HEK293 (cell line): ENCODE measurements at regions not wholly inside any gene's neighbourhood (a gene's known extent, or its start where the extent isn't known, plus 50 kb on each side); places are given as distances from the start of the nearest gene placed in this dataset.

Experiments
- CTCF ChIA-PET: fragments of 350-600 bp; formaldehyde crosslinking; extraction: SDS; loops from one replicate; lab custom pipeline; 2021; ENCODE audit warnings: antibody characterized with exemption; lab: Yijun Ruan, JAX
- POLR2A ChIA-PET: fragments of 300-600 bp; formaldehyde crosslinking; extraction: SDS; loops from one replicate; lab custom pipeline; 2020; ENCODE audit warnings: antibody characterized with exemption, inconsistent platforms; lab: Yijun Ruan, JAX
- H3K27ac ChIP-seq: fragments of 200-500 bp; sonication (Bioruptor generic); 2 replicates; pipeline ENCODE4 v1.5.1; 2014; ENCODE audit warnings: low read depth, low read length, control low read depth, inconsistent platforms; ENCODE audit errors: extremely low read depth
- H3K36me3 ChIP-seq, 2 experiments: fragments of 200-500 bp in 1 of 2; sonication (Bioruptor generic) in 1 of 2; 1 replicate in 1 of 2; 2 replicates in 1 of 2; pipeline ENCODE4 v1.5.1; 2014 to 2017; ENCODE audit warnings: inconsistent platforms in 2 of 2, low read length in 2 of 2; ENCODE audit not compliant: control insufficient read depth in 2 of 2, insufficient read depth in 1 of 2
- H3K4me1 ChIP-seq: fragments of 200-500 bp; sonication (Bioruptor generic); 2 replicates; pipeline ENCODE4 v1.5.1; 2014; ENCODE audit warnings: mild to moderate bottlenecking, low read length, inconsistent platforms; ENCODE audit not compliant: control insufficient read depth, insufficient read depth
- H3K4me3 ChIP-seq: 2 replicates; pipeline ENCODE4 v1.5.1; 2011; ENCODE audit warnings: low read depth, mild to moderate bottlenecking, control low read depth, low read length, moderate library complexity
- H3K9me3 ChIP-seq: fragments of 200-500 bp; sonication (Bioruptor generic); 2 replicates; pipeline ENCODE4 v1.5.1; 2014; ENCODE audit warnings: low read depth, low read length, inconsistent platforms; ENCODE audit not compliant: control insufficient read depth, insufficient read depth
- EGR2 ChIP-seq: fragments of 450-650 bp; formaldehyde crosslinking; IDR thresholded peaks from 2 replicates; pipeline ENCODE4 v1.5.1; 2016; ENCODE audit warnings: low read depth, missing biosample characterization, missing genetic modification characterization
- GFI1B ChIP-seq: fragments of 450-650 bp; formaldehyde crosslinking; IDR thresholded peaks from 2 replicates; pipeline ENCODE4 v1.5.1; 2016; ENCODE audit warnings: missing biosample characterization, missing genetic modification characterization
- GLI4 ChIP-seq: fragments of 450-650 bp; formaldehyde crosslinking; IDR thresholded peaks from 2 replicates; pipeline ENCODE4 v1.5.1; 2016; ENCODE audit warnings: missing biosample characterization, missing genetic modification characterization
- HOXA7 ChIP-seq: sonication (generic); formaldehyde crosslinking; IDR thresholded peaks from 2 replicates; pipeline ENCODE4 v1.8.1; 2022; ENCODE audit warnings: missing genetic modification reagents, borderline replicate concordance
- HOXD13 ChIP-seq: sonication (generic); formaldehyde crosslinking; IDR thresholded peaks from 2 replicates; pipeline ENCODE4 v1.8.0; 2022; ENCODE audit warnings: missing genetic modification reagents, borderline replicate concordance
- KLF7 ChIP-seq: fragments of 450-650 bp; formaldehyde crosslinking; IDR thresholded peaks from 2 replicates; pipeline ENCODE4 v1.5.1; 2016; ENCODE audit warnings: missing biosample characterization, missing genetic modification characterization, borderline replicate concordance
- RBAK ChIP-seq: fragments of 450-650 bp; formaldehyde crosslinking; IDR thresholded peaks from 2 replicates; pipeline ENCODE4 v1.5.1; 2016; ENCODE audit warnings: missing biosample characterization, missing genetic modification characterization
- YY2 ChIP-seq: fragments of 450-650 bp; formaldehyde crosslinking; IDR thresholded peaks from 2 replicates; pipeline ENCODE4 v1.5.1; 2016; ENCODE audit warnings: missing biosample characterization, missing genetic modification characterization
- ZFP37 ChIP-seq: fragments of 450-650 bp; formaldehyde crosslinking; IDR thresholded peaks from 2 replicates; pipeline ENCODE4 v1.5.1; 2016; ENCODE audit warnings: missing biosample characterization, missing genetic modification characterization
- ZNF16 ChIP-seq: fragments of 450-650 bp; formaldehyde crosslinking; IDR thresholded peaks from 2 replicates; pipeline ENCODE4 v1.5.1; 2016; ENCODE audit warnings: low read depth, missing biosample characterization, missing genetic modification characterization
- ZNF202 ChIP-seq: fragments of 450-650 bp; formaldehyde crosslinking; IDR thresholded peaks from 2 replicates; pipeline ENCODE4 v1.5.1; 2016; ENCODE audit warnings: missing biosample characterization, missing genetic modification characterization, borderline replicate concordance
- ZNF221 ChIP-seq: fragments of 450-650 bp; formaldehyde crosslinking; IDR thresholded peaks from 2 replicates; pipeline ENCODE4 v1.5.1; 2017; ENCODE audit warnings: missing biosample characterization, missing genetic modification characterization, borderline replicate concordance
- ZNF223 ChIP-seq: fragments of 450-650 bp; formaldehyde crosslinking; IDR thresholded peaks from 2 replicates; pipeline ENCODE4 v1.5.1; 2016; ENCODE audit warnings: missing biosample characterization, missing genetic modification characterization
- ZNF23 ChIP-seq: fragments of 450-650 bp; formaldehyde crosslinking; IDR thresholded peaks from 2 replicates; pipeline ENCODE4 v1.5.1; 2016; ENCODE audit warnings: missing biosample characterization, missing genetic modification characterization, borderline replicate concordance
- ZNF394 ChIP-seq: fragments of 450-650 bp; formaldehyde crosslinking; IDR thresholded peaks from 2 replicates; pipeline ENCODE4 v1.5.1; 2016; ENCODE audit warnings: missing biosample characterization, missing genetic modification characterization, mild to moderate bottlenecking, moderate library complexity, borderline replicate concordance
- ZNF521 ChIP-seq: fragments of 450-650 bp; formaldehyde crosslinking; IDR thresholded peaks from 2 replicates; pipeline ENCODE4 v1.5.1; 2017; ENCODE audit warnings: missing biosample characterization, mild to moderate bottlenecking, missing genetic modification characterization
- ZNF610 ChIP-seq: fragments of 450-650 bp; formaldehyde crosslinking; IDR thresholded peaks from 2 replicates; pipeline ENCODE4 v1.5.1; 2016; ENCODE audit warnings: missing biosample characterization, missing genetic modification characterization, borderline replicate concordance
- ZNF623 ChIP-seq: fragments of 450-650 bp; formaldehyde crosslinking; IDR thresholded peaks from 2 replicates; pipeline ENCODE4 v1.5.1; 2016; ENCODE audit warnings: missing biosample characterization, missing genetic modification characterization
- ZNF776 ChIP-seq: fragments of 450-650 bp; formaldehyde crosslinking; IDR thresholded peaks from 2 replicates; pipeline ENCODE4 v1.5.0; 2017; ENCODE audit warnings: missing biosample characterization, missing genetic modification characterization, borderline replicate concordance
- TF ChIP-seq, protein P1 (sequence below): fragments of 450-650 bp; formaldehyde crosslinking; IDR thresholded peaks from 2 replicates; pipeline ENCODE4 v1.5.1; 2016; ENCODE audit warnings: missing biosample characterization, missing genetic modification characterization
- TF ChIP-seq, protein P2 (sequence below): fragments of 450-650 bp; formaldehyde crosslinking; IDR thresholded peaks from 2 replicates; pipeline ENCODE4 v1.5.1; 2016; ENCODE audit warnings: missing biosample characterization, missing genetic modification characterization
- TF ChIP-seq, protein P3 (sequence below): fragments of 450-650 bp; formaldehyde crosslinking; IDR thresholded peaks from 2 replicates; pipeline ENCODE4 v1.5.1; 2016; ENCODE audit warnings: missing biosample characterization, missing genetic modification characterization
- TF ChIP-seq, protein P4 (sequence below): fragments of 450-650 bp; formaldehyde crosslinking; IDR thresholded peaks from 2 replicates; pipeline ENCODE4 v1.5.1; 2016; ENCODE audit warnings: missing biosample characterization, missing genetic modification characterization
- TF ChIP-seq, protein P5 (sequence below): fragments of 450-650 bp; formaldehyde crosslinking; IDR thresholded peaks from 2 replicates; pipeline ENCODE4 v1.5.1; 2016; ENCODE audit warnings: missing biosample characterization, missing genetic modification characterization
- TF ChIP-seq, protein P6 (sequence below): fragments of 450-650 bp; formaldehyde crosslinking; IDR thresholded peaks from 2 replicates; pipeline ENCODE4 v1.5.1; 2017; ENCODE audit warnings: missing biosample characterization, missing genetic modification characterization

DNA sequence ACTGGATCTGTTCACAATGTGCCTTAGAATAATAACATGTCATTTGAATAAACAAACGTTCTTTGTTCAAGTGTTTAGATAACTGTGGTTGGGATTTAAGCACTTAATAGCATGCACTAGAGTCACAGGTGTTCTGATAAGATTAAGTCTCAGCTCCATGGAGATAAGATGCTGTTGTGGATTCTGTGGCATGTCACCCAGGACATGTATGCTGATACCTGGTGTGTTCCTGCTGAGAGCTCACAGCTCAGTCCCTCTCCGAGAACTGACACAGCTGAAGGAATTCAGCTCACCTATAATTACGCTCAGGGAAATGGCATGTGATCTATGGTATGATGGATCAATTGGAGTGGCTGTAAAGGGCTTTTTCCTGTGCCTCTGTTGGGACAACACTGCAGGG is 75.4 kb upstream of the ST6GAL2 start:
- TF ChIP-seq, protein P1, sequence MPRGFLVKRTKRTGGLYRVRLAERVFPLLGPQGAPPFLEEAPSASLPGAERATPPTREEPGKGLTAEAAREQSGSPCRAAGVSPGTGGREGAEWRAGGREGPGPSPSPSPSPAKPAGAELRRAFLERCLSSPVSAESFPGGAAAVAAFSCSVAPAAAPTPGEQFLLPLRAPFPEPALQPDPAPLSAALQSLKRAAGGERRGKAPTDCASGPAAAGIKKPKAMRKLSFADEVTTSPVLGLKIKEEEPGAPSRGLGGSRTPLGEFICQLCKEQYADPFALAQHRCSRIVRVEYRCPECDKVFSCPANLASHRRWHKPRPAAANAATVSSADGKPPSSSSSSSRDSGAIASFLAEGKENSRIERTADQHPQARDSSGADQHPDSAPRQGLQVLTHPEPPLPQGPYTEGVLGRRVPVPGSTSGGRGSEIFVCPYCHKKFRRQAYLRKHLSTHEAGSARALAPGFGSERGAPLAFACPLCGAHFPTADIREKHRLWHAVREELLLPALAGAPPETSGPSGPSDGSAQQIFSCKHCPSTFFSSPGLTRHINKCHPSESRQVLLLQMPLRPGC (tag by site-specific recombination): no peak
- no peak for TF ChIP-seq KLF7
- TF ChIP-seq ZNF16 (tag by site-specific recombination): no peak
- TF ChIP-seq HOXD13: no peak
- no peak for TF ChIP-seq RBAK (tag by site-specific recombination)
- no peak for TF ChIP-seq GLI4 (tag by site-specific recombination)
- TF ChIP-seq, protein P2, sequence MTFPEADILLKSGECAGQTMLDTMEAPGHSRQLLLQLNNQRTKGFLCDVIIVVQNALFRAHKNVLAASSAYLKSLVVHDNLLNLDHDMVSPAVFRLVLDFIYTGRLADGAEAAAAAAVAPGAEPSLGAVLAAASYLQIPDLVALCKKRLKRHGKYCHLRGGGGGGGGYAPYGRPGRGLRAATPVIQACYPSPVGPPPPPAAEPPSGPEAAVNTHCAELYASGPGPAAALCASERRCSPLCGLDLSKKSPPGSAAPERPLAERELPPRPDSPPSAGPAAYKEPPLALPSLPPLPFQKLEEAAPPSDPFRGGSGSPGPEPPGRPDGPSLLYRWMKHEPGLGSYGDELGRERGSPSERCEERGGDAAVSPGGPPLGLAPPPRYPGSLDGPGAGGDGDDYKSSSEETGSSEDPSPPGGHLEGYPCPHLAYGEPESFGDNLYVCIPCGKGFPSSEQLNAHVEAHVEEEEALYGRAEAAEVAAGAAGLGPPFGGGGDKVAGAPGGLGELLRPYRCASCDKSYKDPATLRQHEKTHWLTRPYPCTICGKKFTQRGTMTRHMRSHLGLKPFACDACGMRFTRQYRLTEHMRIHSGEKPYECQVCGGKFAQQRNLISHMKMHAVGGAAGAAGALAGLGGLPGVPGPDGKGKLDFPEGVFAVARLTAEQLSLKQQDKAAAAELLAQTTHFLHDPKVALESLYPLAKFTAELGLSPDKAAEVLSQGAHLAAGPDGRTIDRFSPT: no peak
- TF ChIP-seq ZNF623 (tag by site-specific recombination): no peak
- TF ChIP-seq ZNF610 (tag by site-specific recombination): no peak
- TF ChIP-seq ZNF23 (tag by site-specific recombination): no peak
- TF ChIP-seq, protein P3, sequence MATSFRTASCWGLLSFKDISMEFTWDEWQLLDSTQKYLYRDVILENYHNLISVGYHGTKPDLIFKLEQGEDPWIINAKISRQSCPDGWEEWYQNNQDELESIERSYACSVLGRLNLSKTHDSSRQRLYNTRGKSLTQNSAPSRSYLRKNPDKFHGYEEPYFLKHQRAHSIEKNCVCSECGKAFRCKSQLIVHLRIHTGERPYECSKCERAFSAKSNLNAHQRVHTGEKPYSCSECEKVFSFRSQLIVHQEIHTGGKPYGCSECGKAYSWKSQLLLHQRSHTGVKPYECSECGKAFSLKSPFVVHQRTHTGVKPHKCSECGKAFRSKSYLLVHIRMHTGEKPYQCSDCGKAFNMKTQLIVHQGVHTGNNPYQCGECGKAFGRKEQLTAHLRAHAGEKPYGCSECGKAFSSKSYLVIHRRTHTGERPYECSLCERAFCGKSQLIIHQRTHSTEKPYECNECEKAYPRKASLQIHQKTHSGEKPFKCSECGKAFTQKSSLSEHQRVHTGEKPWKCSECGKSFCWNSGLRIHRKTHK: no peak
- TF ChIP-seq ZFP37 (tag by site-specific recombination): no peak
- TF ChIP-seq ZNF223: no peak
- no peak for TF ChIP-seq ZNF394 (tag by site-specific recombination)
- TF ChIP-seq ZNF776: no peak
- TF ChIP-seq, all 188 proteins: peak for 0
- Histone ChIP-seq H3K27ac (no peak overlapping the region), H3K36me3 (no peaks in the 10 kb centered on the region), H3K9me3 (no peaks in the 10 kb centered on the region), H3K4me1 (no peaks in the 10 kb centered on the region), H3K4me3 (no peak overlapping the region)
- ChIA-PET CTCF (interaction anchor here (0.6 kb wide), 1 partner anchor 1180 kb away, joined by 3 read pairs; no protein-coding TSS in a partner anchor), POLR2A (no interaction called here)

DNA sequence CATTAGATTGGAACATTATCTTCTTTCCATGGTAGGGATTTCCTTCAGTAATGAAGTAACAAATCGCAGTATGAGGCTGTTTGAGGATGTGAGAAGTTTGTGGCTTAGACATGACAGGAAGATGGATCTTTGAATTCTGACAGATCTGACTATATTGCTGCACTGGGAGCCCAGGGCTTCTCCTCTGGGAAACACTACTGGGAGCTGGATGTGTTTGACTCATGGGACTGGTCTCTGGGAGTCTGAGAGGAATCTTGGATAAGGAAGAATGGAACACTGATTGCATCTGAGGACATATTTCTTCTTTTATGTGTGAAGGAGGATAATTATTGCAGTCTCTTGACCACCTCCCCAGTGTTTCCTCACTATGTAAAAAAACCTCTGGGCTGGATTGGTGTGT is 77.2 kb upstream of the ST6GAL2 start:
- H3K9me3 ChIP-seq: no peaks in the 10 kb centered on the region
- H3K27ac ChIP-seq: no peak overlapping the region
- no peaks in the 10 kb centered on the region for H3K36me3 ChIP-seq
- ChIA-PET CTCF (no interaction called here), POLR2A (no interaction called here)
- H3K4me1 ChIP-seq: no peaks in the 10 kb centered on the region
- no peak overlapping the region for H3K4me3 ChIP-seq
- TF ChIP-seq YY2 (tag by site-specific recombination): no peak
- TF ChIP-seq EGR2 (tag by site-specific recombination): no peak
- TF ChIP-seq GFI1B (tag by site-specific recombination): no peak
- no peak for TF ChIP-seq ZNF521
- TF ChIP-seq HOXA7: no peak
- TF ChIP-seq, protein P3: no peak
- TF ChIP-seq, protein P4, sequence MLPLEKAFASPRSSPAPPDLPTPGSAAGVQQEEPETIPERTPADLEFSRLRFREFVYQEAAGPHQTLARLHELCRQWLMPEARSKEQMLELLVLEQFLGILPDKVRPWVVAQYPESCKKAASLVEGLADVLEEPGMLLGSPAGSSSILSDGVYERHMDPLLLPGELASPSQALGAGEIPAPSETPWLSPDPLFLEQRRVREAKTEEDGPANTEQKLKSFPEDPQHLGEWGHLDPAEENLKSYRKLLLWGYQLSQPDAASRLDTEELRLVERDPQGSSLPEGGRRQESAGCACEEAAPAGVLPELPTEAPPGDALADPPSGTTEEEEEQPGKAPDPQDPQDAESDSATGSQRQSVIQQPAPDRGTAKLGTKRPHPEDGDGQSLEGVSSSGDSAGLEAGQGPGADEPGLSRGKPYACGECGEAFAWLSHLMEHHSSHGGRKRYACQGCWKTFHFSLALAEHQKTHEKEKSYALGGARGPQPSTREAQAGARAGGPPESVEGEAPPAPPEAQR (tag by site-specific recombination): no peak
- TF ChIP-seq, protein P5, sequence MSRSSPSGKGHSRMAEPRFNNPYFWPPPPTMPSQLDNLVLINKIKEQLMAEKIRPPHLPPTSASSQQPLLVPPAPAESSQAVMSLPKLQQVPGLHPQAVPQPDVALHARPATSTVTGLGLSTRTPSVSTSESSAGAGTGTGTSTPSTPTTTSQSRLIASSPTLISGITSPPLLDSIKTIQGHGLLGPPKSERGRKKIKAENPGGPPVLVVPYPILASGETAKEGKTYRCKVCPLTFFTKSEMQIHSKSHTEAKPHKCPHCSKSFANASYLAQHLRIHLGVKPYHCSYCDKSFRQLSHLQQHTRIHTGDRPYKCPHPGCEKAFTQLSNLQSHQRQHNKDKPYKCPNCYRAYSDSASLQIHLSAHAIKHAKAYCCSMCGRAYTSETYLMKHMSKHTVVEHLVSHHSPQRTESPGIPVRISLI: no peak
- TF ChIP-seq ZNF221 (tag by site-specific recombination): no peak
- TF ChIP-seq, protein P6, sequence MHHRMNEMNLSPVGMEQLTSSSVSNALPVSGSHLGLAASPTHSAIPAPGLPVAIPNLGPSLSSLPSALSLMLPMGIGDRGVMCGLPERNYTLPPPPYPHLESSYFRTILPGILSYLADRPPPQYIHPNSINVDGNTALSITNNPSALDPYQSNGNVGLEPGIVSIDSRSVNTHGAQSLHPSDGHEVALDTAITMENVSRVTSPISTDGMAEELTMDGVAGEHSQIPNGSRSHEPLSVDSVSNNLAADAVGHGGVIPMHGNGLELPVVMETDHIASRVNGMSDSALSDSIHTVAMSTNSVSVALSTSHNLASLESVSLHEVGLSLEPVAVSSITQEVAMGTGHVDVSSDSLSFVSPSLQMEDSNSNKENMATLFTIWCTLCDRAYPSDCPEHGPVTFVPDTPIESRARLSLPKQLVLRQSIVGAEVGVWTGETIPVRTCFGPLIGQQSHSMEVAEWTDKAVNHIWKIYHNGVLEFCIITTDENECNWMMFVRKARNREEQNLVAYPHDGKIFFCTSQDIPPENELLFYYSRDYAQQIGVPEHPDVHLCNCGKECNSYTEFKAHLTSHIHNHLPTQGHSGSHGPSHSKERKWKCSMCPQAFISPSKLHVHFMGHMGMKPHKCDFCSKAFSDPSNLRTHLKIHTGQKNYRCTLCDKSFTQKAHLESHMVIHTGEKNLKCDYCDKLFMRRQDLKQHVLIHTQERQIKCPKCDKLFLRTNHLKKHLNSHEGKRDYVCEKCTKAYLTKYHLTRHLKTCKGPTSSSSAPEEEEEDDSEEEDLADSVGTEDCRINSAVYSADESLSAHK (tag by site-specific recombination): no peak
- no peak for TF ChIP-seq ZNF202 (tag by site-specific recombination)
